Nephron (organoid): ENCODE measurements at regions not wholly inside any gene's neighbourhood (a gene's known extent, or its start where the extent isn't known, plus 50 kb on each side); places are given as distances from the start of the nearest gene placed in this dataset.

Source experiments
- H3K27ac Mint-ChIP-seq, 3 experiments: 2 replicates each; pipeline ENCODE4 v1.8.0; 2020; ENCODE audit warnings: mixed read lengths in 3 of 3, mild to moderate bottlenecking in 2 of 3, moderate library complexity in 1 of 3
- H3K27me3 Mint-ChIP-seq: 2 replicates; pipeline ENCODE4 v1.8.0; 2021; ENCODE audit warnings: low read depth, mild to moderate bottlenecking, moderate library complexity, mixed read lengths
- H3K36me3 Mint-ChIP-seq: 2 replicates; pipeline ENCODE4 v1.8.0; 2020; ENCODE audit warnings: low read depth, mixed read lengths
- H3K4me1 Mint-ChIP-seq: 2 replicates; pipeline ENCODE4 v1.8.0; 2020; ENCODE audit warnings: mixed read lengths
- H3K4me3 Mint-ChIP-seq, 3 experiments: 2 replicates each; pipeline ENCODE4 v1.8.0; 2020; ENCODE audit warnings: mild to moderate bottlenecking in 3 of 3, mixed read lengths in 3 of 3, moderate library complexity in 2 of 3
- H3K9me3 Mint-ChIP-seq: 2 replicates; pipeline ENCODE4 v1.8.0; 2020; ENCODE audit warnings: mixed read lengths
- TF ChIP-seq, protein P1 (sequence below), 3 experiments: fragments of 200-600 bp; sonication (generic); IDR thresholded peaks; one replicate each; pipeline ENCODE4 v1.5.0; 2021; ENCODE audit warnings: antibody characterized with exemption in 3 of 3; ENCODE audit not compliant: unreplicated experiment in 3 of 3

DNA sequence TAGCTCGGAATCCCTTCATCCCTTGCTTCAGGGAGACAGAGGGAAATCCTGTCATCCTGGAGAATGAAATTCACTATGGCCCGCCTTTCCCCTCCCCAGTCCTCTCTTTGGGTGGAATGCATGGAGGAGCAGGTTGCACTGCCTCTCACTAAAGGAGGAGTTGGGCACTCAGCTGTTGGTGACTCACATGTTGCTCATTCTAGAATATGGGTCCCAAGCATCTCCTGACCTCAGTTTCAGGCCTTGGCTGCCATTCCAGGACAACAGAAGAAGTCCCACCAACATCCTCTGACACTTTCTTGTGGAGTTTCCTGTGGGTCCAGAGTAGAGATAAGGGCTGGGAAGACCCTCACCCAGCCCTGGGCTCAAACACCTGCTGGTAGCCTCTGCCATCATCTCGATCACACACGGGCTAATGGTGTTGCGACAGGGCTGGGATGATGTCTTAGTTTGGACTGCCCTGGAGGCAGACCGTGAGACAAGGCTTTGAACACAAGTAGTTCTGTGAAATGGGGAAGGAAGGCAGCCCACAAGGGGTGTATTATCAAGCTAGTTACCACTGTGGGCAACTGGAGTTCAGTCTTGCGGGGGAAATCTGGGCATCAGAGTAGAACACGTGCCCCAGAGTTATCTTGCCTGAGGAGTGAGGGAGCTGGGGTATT, 52.4 kb upstream of the RNF24 start:
- H3K9me3 Mint-ChIP-seq: peaks cover 2% of the 10 kb centered on the region
- H3K27ac Mint-ChIP-seq: peak overlapping the region; percentile 1 to 97 (median 96)
- no peaks in the 10 kb centered on the region for H3K36me3 Mint-ChIP-seq
- H3K4me3 Mint-ChIP-seq: peak overlapping the region in 1 of 3 experiments; percentile 7
- TF ChIP-seq, protein P1, sequence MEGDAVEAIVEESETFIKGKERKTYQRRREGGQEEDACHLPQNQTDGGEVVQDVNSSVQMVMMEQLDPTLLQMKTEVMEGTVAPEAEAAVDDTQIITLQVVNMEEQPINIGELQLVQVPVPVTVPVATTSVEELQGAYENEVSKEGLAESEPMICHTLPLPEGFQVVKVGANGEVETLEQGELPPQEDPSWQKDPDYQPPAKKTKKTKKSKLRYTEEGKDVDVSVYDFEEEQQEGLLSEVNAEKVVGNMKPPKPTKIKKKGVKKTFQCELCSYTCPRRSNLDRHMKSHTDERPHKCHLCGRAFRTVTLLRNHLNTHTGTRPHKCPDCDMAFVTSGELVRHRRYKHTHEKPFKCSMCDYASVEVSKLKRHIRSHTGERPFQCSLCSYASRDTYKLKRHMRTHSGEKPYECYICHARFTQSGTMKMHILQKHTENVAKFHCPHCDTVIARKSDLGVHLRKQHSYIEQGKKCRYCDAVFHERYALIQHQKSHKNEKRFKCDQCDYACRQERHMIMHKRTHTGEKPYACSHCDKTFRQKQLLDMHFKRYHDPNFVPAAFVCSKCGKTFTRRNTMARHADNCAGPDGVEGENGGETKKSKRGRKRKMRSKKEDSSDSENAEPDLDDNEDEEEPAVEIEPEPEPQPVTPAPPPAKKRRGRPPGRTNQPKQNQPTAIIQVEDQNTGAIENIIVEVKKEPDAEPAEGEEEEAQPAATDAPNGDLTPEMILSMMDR (IDR thresholded peaks at IDR 0.05; ENCODE audit: unreplicated experiment in 3 of 3): no peak
- H3K4me1 Mint-ChIP-seq: peaks cover 65% of the 10 kb centered on the region
- H3K27me3 Mint-ChIP-seq: peaks cover 6% of the 10 kb centered on the region

DNA sequence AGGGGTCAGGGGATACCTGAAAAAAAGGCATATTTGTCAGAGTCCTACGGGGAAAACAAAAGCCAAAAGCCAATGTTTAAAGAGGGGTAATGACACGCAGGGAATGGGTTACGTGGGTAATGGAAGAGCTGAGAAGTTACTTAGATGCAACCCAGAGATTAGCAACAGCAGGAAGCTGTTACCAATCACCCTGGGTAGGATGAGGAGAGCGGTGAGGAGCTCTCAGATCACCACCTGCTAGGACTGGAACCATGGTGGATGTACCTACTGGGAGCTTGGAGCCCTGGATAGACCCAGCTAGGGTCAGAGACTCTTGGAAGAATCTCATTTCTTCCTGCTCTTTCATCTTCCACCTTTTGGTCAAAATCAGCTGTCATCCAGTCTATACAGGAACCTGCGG, 51.2 kb upstream of the RNF24 start:
- Mint-ChIP-seq H3K4me3 (no peak overlapping the region), H3K9me3 (peaks cover 2% of the 10 kb centered on the region), H3K27ac (peak overlapping the region; percentile 96 to 98 (median 97)), H3K36me3 (no peaks in the 10 kb centered on the region), H3K27me3 (no peaks in the 10 kb centered on the region), H3K4me1 (peaks cover 66% of the 10 kb centered on the region)
- TF ChIP-seq, protein P1 (IDR thresholded peaks at IDR 0.05; ENCODE audit: unreplicated experiment in 3 of 3): no peak

DNA sequence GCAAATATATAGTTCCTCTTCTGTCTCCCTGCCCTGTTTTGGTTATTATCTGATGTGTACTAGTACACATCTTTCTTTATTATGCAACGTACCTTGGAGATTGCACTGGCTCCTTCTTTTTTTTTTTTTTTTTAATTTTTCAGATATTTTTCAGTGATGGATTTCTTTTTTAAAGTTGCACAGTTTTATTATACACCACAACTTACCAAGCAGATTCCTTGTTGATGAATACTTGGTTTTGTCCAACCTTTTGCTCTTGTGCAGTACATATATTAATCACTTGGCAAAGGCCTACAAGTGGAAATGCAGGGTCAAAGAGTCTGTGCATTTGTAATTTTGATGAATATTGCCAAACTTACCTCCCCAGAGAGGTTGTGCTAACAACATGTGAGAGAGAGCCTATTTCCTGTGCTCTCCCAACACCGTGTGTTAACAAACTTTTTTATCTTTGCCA, 50.1 kb upstream of the RNF24 start:
- Mint-ChIP-seq H3K36me3 (no peaks in the 10 kb centered on the region), H3K27ac (peak overlapping the region; percentile 96 to 98 (median 97)), H3K9me3 (peaks cover 2% of the 10 kb centered on the region), H3K27me3 (no peaks in the 10 kb centered on the region), H3K4me1 (peaks cover 62% of the 10 kb centered on the region), H3K4me3 (peak overlapping the region; percentile 15 to 36 (median 16))
- TF ChIP-seq, protein P1 (IDR thresholded peaks at IDR 0.05; ENCODE audit: unreplicated experiment in 3 of 3): no peak
